ENCODE measurements at regions not wholly inside any gene's neighbourhood (a gene's known extent, or its start where the extent isn't known, plus 50 kb on each side); places are given as distances from the start of the nearest gene placed in this dataset.

- intact Hi-C loops (cut with DNase I), result no loop called here
- H3K27ac ChIP-seq, result no peak overlapping the region
- H3K4me1 ChIP-seq (replicated peaks), result no peaks in the 10 kb centered on the region
- no peaks in the 10 kb centered on the region for H3K9me3 ChIP-seq
- no peak overlapping the region for H3K4me3 ChIP-seq
- TF ChIP-seq CTCF (IDR thresholded peaks at IDR 0.05) (no peak), POLR2A (IDR thresholded peaks at IDR 0.05) (no peak), POLR2AphosphoS5 (IDR thresholded peaks at IDR 0.05) (no peak)
- no peak for DNase-seq (ENCODE audit: low spot score)
- H3K36me3 ChIP-seq, result no peaks in the 10 kb centered on the region
- 80% methylated on average over 7 of the region's 7 CpGs for WGBS
- H3K27me3 ChIP-seq (replicated peaks; ENCODE audit: insufficient read depth), result no peaks in the 10 kb centered on the region
Observed at GRCh38 chr2:200026332-200027230, 71.2 kb downstream of the MAIP1 start.

- Histone ChIP-seq H3K4me3 (no peak overlapping the region), H3K4me1 (replicated peaks) (no peaks in the 10 kb centered on the region), H3K36me3 (no peaks in the 10 kb centered on the region), H3K9me3 (no peaks in the 10 kb centered on the region), H3K27ac (no peak overlapping the region), H3K27me3 (replicated peaks; ENCODE audit: insufficient read depth) (no peaks in the 10 kb centered on the region)
- TF ChIP-seq POLR2A (IDR thresholded peaks at IDR 0.05), result no peak
- TF ChIP-seq POLR2AphosphoS5 (IDR thresholded peaks at IDR 0.05), result no peak
- TF ChIP-seq CTCF (IDR thresholded peaks at IDR 0.05), result no peak
- intact Hi-C loops (cut with DNase I), result no loop called here
- DNase-seq (ENCODE audit: low spot score), result no peak
- 76% methylated on average over 1 of the region's 1 CpG for WGBS
Observed at GRCh38 chr2:200028998-200029397, 73.6 kb downstream of the MAIP1 start.

- H3K27me3 ChIP-seq (replicated peaks; ENCODE audit: insufficient read depth), result no peaks in the 10 kb centered on the region
- no peak for DNase-seq (ENCODE audit: low spot score)
- no peaks in the 10 kb centered on the region for H3K9me3 ChIP-seq
- no peaks in the 10 kb centered on the region for H3K4me1 ChIP-seq (replicated peaks)
- no peak for TF ChIP-seq CTCF (IDR thresholded peaks at IDR 0.05)
- no peak for TF ChIP-seq POLR2A (IDR thresholded peaks at IDR 0.05)
- TF ChIP-seq POLR2AphosphoS5 (IDR thresholded peaks at IDR 0.05), result no peak
- intact Hi-C loops (cut with DNase I), result no loop called here
- WGBS, result 91% methylated on average over 1 of the region's 1 CpG
- H3K27ac ChIP-seq, result no peak overlapping the region
- no peaks in the 10 kb centered on the region for H3K36me3 ChIP-seq
- H3K4me3 ChIP-seq, result no peak overlapping the region
Observed at GRCh38 chr2:200032895-200033294, 77.5 kb downstream of the MAIP1 start.

GRCh38 chr2:200033929-200034328, 78.5 kb downstream of the MAIP1 start:
- intact Hi-C loops (cut with DNase I), result no loop called here
- Histone ChIP-seq H3K9me3 (no peaks in the 10 kb centered on the region), H3K27me3 (replicated peaks; ENCODE audit: insufficient read depth) (no peaks in the 10 kb centered on the region), H3K27ac (no peak overlapping the region), H3K36me3 (no peaks in the 10 kb centered on the region), H3K4me1 (replicated peaks) (no peaks in the 10 kb centered on the region), H3K4me3 (no peak overlapping the region)
- TF ChIP-seq POLR2A (IDR thresholded peaks at IDR 0.05), result no peak
- no peak for TF ChIP-seq POLR2AphosphoS5 (IDR thresholded peaks at IDR 0.05)
- no peak for TF ChIP-seq CTCF (IDR thresholded peaks at IDR 0.05)
- no peak for DNase-seq (ENCODE audit: low spot score)
- WGBS, result 75% methylated on average over 3 of the region's 3 CpGs

- TF ChIP-seq POLR2A (IDR thresholded peaks at IDR 0.05), result no peak
- no peak for TF ChIP-seq POLR2AphosphoS5 (IDR thresholded peaks at IDR 0.05)
- no peak for TF ChIP-seq CTCF (IDR thresholded peaks at IDR 0.05)
- Histone ChIP-seq H3K4me3 (no peak overlapping the region), H3K36me3 (no peaks in the 10 kb centered on the region), H3K4me1 (replicated peaks) (no peaks in the 10 kb centered on the region), H3K27me3 (replicated peaks; ENCODE audit: insufficient read depth) (no peaks in the 10 kb centered on the region), H3K27ac (no peak overlapping the region), H3K9me3 (no peaks in the 10 kb centered on the region)
- DNase-seq (ENCODE audit: low spot score), result no peak
- intact Hi-C loops (cut with DNase I), result no loop called here
Observed at GRCh38 chr2:200034816-200035215, 79.4 kb downstream of the MAIP1 start.
